ENCODE measurements at regions not wholly inside any gene's neighbourhood (a gene's known extent, or its start where the extent isn't known, plus 50 kb on each side); places are given as distances from the start of the nearest gene placed in this dataset.

GRCh38 chr7:53904355-53904754, 637.8 kb upstream of the VSTM2A start:
- H2AFZ ChIP-seq (ENCODE audit: low read depth, low read length, poor library complexity, severe bottlenecking) = no peak overlapping the region
- H3K9me3 ChIP-seq (ENCODE audit: control insufficient read depth in 1 of 2, insufficient read depth in 1 of 2, low read depth in 1 of 2, low read length in 2 of 2) = peaks cover 3 to 17% of the 10 kb centered on the region in 2 experiments; a peak in 2 of 4 replicates
- CTCF ChIA-PET = no interaction called here
- no peaks in the 10 kb centered on the region for H3K27me3 ChIP-seq (ENCODE audit: insufficient read depth, low read length)
- H3K9me2 ChIP-seq (ENCODE audit: insufficient read depth) = no peaks in the 10 kb centered on the region
- TF ChIP-seq POLR2A (IDR thresholded peaks at IDR 0.05; ENCODE audit: borderline replicate concordance, extremely low read depth, insufficient read depth, insufficient read length) = no peak
- no peak for TF ChIP-seq SRF (IDR thresholded peaks at IDR 0.05; ENCODE audit: low read depth)
- TF ChIP-seq REST (IDR thresholded peaks at IDR 0.05; ENCODE audit: low read depth) = no peak
- no peak for TF ChIP-seq CBX3 (IDR thresholded peaks at IDR 0.05; ENCODE audit: low read depth)
- TF ChIP-seq TCF7L2 (IDR thresholded peaks at IDR 0.05; ENCODE audit: borderline replicate concordance, extremely low read depth, insufficient read depth, insufficient read length) = no peak
- no peak for TF ChIP-seq ZNF274 (IDR thresholded peaks at IDR 0.05; ENCODE audit: low read depth, low read length)
- no peak for TF ChIP-seq EZH2 (IDR thresholded peaks at IDR 0.05)
- TF ChIP-seq SIN3A (IDR thresholded peaks at IDR 0.05; ENCODE audit: low read depth) = no peak
- TF ChIP-seq ELF1 (IDR thresholded peaks at IDR 0.05; ENCODE audit: borderline replicate concordance, low read depth) = no peak
- TF ChIP-seq POLR2AphosphoS5 (IDR thresholded peaks at IDR 0.05; ENCODE audit: low read depth, low read length) = no peak
- TF ChIP-seq, protein P1, sequence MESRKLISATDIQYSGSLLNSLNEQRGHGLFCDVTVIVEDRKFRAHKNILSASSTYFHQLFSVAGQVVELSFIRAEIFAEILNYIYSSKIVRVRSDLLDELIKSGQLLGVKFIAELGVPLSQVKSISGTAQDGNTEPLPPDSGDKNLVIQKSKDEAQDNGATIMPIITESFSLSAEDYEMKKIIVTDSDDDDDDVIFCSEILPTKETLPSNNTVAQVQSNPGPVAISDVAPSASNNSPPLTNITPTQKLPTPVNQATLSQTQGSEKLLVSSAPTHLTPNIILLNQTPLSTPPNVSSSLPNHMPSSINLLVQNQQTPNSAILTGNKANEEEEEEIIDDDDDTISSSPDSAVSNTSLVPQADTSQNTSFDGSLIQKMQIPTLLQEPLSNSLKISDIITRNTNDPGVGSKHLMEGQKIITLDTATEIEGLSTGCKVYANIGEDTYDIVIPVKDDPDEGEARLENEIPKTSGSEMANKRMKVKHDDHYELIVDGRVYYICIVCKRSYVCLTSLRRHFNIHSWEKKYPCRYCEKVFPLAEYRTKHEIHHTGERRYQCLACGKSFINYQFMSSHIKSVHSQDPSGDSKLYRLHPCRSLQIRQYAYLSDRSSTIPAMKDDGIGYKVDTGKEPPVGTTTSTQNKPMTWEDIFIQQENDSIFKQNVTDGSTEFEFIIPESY (IDR thresholded peaks at IDR 0.05; ENCODE audit: extremely low read depth, insufficient replicate concordance, low read length) = no peak
- no peak for TF ChIP-seq RAD21 (IDR thresholded peaks at IDR 0.05; ENCODE audit: low read depth)
- no peak for TF ChIP-seq FOSL1 (IDR thresholded peaks at IDR 0.05; ENCODE audit: low read depth)
- H3K4me2 ChIP-seq (ENCODE audit: low read length) = no peak overlapping the region
- ATAC-seq = no peak
- H3K4me3 ChIP-seq (replicated peaks in 1 of 2; ENCODE audit: low read depth in 1 of 2, low read length in 2 of 2) = no peak overlapping the region
- no peaks in the 10 kb centered on the region for H3K36me3 ChIP-seq (ENCODE audit: control insufficient read depth in 1 of 2, insufficient read depth in 2 of 2, low read length in 2 of 2)
- no peak for DNase-seq (ENCODE audit: low read depth, low spot score)
- POLR2A ChIA-PET = no interaction called here
- intact Hi-C loops (cut with micrococcal nuclease) = loop anchor here (10.0 kb wide), 1 partner anchor 60 kb away; no protein-coding TSS in a partner anchor
- RAD21 ChIA-PET (ENCODE audit: low non-redundant PET in 1 of 2, low total read pairs in 2 of 2, uncharacterized antibody in 2 of 2, unreplicated experiment in 2 of 2) = no interaction called here
- no peaks in the 10 kb centered on the region for H3K79me2 ChIP-seq (ENCODE audit: insufficient read depth, low read length)
- H3K9ac ChIP-seq (ENCODE audit: low read length) = no peak overlapping the region
- H4K20me1 ChIP-seq (ENCODE audit: insufficient read depth) = no peaks in the 10 kb centered on the region
- no peaks in the 10 kb centered on the region for H3K4me1 ChIP-seq (ENCODE audit: control insufficient read depth in 1 of 2, insufficient read depth in 2 of 2, low read length in 2 of 2)
- H3K27ac ChIP-seq (ENCODE audit: low read depth, low read length) = no peak overlapping the region
- BruUV-seq (replicated peaks) = no TSS peak

Measured in HCT116 (cell line).